ENCODE measurements at regions not wholly inside any gene's neighbourhood (a gene's known extent, or its start where the extent isn't known, plus 50 kb on each side); places are given as distances from the start of the nearest gene placed in this dataset.

DNA sequence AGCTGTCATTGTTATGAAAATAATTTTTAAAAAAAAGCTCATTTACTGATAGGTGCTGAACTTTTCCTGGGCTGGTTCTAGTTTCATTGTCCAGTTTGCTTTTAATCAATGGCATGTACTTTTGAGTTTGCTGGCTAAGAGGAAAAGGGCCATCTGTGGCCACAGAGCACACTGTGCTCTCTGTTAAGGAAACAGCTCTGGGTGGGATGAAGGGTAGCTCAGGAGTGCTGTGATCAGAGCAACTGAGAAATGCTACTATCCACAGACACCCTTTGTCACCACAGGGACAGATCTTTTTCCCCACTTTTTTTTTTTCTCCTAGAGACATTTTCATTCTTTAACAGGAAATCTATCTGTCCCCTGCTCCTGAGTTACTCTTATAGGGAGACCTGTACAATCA is 387.1 kb upstream of the PRICKLE1 start:
- DNase-seq (ENCODE audit: low spot score): no peak
- TF ChIP-seq, protein P1, sequence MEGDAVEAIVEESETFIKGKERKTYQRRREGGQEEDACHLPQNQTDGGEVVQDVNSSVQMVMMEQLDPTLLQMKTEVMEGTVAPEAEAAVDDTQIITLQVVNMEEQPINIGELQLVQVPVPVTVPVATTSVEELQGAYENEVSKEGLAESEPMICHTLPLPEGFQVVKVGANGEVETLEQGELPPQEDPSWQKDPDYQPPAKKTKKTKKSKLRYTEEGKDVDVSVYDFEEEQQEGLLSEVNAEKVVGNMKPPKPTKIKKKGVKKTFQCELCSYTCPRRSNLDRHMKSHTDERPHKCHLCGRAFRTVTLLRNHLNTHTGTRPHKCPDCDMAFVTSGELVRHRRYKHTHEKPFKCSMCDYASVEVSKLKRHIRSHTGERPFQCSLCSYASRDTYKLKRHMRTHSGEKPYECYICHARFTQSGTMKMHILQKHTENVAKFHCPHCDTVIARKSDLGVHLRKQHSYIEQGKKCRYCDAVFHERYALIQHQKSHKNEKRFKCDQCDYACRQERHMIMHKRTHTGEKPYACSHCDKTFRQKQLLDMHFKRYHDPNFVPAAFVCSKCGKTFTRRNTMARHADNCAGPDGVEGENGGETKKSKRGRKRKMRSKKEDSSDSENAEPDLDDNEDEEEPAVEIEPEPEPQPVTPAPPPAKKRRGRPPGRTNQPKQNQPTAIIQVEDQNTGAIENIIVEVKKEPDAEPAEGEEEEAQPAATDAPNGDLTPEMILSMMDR (IDR thresholded peaks at IDR 0.05): no peak
- no peak for ATAC-seq (ENCODE audit: low FRiP score)

DNA sequence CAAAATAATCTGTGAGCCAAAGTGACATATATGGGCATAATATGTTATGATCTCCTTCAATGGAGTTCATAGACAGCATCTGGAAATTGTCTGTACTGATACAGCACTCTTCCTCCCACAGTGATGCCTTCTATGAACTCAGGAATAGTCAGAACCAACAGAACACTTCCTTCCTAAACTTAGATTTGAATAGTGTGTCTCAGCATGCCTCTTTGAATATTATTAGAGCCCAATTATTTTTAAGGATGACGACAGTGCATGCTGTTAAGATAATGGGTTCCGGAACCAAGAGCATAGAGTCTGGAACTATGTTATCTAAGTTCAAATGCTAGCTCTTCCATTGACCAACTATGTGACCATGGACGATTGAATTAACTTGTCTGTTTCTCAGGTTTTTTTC is 386.6 kb upstream of the PRICKLE1 start:
- TF ChIP-seq, protein P1 (IDR thresholded peaks at IDR 0.05): no peak
- DNase-seq (ENCODE audit: low spot score) (no peak), ATAC-seq (ENCODE audit: low FRiP score) (no peak)

DNA sequence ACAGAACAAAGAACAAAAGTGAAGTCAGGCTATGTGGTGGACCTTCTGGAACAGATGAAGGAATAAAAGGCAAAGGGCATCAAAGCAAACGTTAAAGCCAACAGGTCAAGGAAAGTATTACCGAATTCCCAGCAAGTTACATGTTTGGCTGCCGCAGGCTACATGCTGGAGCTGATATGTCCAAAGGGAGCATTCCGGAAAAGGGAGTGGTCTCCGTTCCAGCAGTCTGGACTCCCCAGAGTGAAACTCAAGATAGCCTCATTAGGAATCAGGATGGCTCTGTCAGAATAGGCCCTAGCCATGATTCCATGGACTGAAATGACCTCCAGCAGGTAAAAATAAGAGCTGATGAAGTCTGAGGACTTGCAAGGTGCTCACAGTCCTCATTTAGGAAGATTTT is 379.8 kb upstream of the PRICKLE1 start:
- peak; percentile 75 for ATAC-seq (ENCODE audit: low FRiP score)
- TF ChIP-seq, protein P1 (IDR thresholded peaks at IDR 0.05): no peak
- no peak for DNase-seq (ENCODE audit: low spot score)

DNA sequence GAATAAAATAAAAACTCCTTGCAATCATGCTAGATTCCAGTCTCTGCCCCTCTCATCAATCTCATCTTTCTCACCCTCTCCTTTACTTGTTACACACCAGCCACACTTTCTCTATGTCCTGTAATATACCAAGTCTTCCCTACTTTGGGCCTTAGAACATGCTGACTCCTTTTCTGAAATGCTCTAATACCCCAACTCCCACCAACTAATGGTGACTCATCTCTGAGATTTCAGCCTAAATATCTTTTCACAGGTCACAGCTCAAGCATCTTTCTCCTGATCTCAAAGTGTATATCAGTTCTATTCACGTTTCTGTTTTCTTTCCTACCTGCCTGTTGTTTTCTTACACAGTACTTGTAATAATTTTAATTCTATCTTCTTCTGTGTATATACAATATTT is 378.9 kb upstream of the PRICKLE1 start:
- TF ChIP-seq, protein P1 (IDR thresholded peaks at IDR 0.05): no peak
- ATAC-seq (ENCODE audit: low FRiP score) (peak; percentile 23), DNase-seq (ENCODE audit: low spot score) (no peak)

DNA sequence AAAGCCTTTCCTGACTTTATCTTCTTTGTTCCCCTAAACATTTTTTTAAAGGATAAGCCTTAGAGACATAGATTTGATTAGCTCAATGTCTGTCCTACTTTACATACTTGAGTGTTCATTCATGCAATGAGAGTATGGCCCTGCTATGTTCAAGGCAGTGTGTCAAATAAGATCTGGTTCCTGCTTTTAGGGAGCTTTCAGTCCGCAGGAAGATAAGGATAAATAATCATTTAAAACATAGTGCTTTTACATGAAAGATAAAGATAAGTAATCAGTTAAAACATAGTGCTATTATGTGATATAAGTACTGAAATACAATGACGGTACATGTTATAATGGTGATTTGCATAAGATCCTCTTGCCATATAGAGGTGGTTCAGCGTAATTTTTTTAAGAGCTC is 378.3 kb upstream of the PRICKLE1 start:
- no peak for DNase-seq (ENCODE audit: low spot score)
- TF ChIP-seq, protein P1 (IDR thresholded peaks at IDR 0.05): no peak
- no peak for ATAC-seq (ENCODE audit: low FRiP score)

DNA sequence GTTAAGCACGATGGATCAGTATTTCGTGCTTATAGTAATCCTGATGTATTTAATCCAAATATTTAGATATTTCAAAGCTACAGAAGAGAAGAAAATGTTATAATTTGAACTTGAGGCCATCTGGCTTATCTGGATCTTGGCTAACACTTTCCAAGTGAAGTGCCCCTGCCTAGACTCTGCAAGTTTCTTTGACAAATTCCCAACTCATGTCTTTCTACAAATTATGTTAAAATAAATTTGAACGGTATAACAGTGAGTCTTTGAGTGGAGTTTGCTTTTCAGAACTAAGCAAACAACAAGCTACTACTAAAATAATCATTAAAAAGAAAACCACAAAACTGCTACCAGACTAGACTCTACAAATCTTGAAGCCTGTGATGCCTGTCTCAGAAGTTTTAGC is 374.4 kb upstream of the PRICKLE1 start:
- ATAC-seq (ENCODE audit: low FRiP score) (no peak), DNase-seq (ENCODE audit: low spot score) (no peak)
- TF ChIP-seq, protein P1 (IDR thresholded peaks at IDR 0.05): no peak

DNA sequence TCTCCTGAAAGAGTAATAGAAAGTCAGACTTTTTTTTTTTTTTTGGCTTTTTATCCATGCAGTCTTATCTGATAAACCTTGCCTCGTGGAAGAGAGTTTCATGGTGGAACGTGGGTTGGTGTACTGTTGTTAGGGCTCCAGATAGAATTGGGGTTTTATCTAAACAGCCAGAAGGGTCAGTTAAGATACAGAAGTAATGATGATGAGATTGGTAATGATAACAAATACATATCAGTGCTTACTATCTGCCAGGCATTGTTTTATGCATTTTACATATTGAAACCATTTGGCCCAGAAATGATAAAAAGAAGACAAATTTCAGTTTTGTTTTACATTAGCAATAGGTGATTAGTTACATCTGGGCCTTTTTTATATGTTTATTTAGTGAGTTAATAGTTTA is 372.8 kb upstream of the PRICKLE1 start:
- no peak for DNase-seq (ENCODE audit: low spot score)
- TF ChIP-seq, protein P1 (IDR thresholded peaks at IDR 0.05): no peak
- no peak for ATAC-seq (ENCODE audit: low FRiP score)

Data from omental fat pad (tissue), 3 donors.